ENCODE measurements at regions not wholly inside any gene's neighbourhood (a gene's known extent, or its start where the extent isn't known, plus 50 kb on each side); places are given as distances from the start of the nearest gene placed in this dataset.
"Not testable (repeated sequence)": the region's sequence is repeated elsewhere in the genome, so short reads cannot be mapped to it uniquely, and the experiment has no call there.

DNA sequence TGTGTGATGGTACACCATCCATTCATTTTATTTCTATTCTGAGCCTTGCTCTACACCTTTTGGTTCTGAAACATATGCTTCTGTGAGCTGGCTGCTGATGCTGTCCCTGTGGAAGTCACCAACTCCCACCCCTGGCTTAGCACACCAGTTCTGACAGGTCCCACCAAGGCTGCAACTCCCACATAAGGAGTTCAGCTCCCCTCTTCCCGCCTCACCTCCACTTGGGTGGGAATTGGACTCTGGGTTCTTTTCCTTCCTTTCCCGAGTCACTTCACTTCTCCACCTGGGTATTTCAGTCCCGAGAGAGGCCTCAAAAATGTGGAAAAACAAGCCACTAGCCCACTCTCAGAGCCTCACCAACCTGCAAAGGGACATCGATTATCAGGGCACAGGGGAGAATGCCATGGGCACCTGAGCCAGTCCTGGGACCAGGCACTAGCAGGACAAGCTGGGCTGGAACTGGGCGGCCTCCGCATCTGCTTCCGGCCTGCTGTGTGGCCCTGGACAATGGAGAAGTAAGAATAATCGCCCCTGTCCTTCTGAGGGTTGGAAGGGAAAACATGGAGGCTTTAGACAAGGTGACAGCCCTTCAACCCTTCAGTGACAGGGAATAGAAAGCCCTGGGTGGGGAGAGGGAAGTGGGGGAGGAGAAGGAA is 80.1 kb downstream of the IGLL1 start:
- TF ChIP-seq, protein P1, sequence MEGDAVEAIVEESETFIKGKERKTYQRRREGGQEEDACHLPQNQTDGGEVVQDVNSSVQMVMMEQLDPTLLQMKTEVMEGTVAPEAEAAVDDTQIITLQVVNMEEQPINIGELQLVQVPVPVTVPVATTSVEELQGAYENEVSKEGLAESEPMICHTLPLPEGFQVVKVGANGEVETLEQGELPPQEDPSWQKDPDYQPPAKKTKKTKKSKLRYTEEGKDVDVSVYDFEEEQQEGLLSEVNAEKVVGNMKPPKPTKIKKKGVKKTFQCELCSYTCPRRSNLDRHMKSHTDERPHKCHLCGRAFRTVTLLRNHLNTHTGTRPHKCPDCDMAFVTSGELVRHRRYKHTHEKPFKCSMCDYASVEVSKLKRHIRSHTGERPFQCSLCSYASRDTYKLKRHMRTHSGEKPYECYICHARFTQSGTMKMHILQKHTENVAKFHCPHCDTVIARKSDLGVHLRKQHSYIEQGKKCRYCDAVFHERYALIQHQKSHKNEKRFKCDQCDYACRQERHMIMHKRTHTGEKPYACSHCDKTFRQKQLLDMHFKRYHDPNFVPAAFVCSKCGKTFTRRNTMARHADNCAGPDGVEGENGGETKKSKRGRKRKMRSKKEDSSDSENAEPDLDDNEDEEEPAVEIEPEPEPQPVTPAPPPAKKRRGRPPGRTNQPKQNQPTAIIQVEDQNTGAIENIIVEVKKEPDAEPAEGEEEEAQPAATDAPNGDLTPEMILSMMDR (IDR thresholded peaks at IDR 0.05; ENCODE audit: extremely low read depth, missing control alignments): no peak
- DNase-seq (ENCODE audit: low spot score): no peak

DNA sequence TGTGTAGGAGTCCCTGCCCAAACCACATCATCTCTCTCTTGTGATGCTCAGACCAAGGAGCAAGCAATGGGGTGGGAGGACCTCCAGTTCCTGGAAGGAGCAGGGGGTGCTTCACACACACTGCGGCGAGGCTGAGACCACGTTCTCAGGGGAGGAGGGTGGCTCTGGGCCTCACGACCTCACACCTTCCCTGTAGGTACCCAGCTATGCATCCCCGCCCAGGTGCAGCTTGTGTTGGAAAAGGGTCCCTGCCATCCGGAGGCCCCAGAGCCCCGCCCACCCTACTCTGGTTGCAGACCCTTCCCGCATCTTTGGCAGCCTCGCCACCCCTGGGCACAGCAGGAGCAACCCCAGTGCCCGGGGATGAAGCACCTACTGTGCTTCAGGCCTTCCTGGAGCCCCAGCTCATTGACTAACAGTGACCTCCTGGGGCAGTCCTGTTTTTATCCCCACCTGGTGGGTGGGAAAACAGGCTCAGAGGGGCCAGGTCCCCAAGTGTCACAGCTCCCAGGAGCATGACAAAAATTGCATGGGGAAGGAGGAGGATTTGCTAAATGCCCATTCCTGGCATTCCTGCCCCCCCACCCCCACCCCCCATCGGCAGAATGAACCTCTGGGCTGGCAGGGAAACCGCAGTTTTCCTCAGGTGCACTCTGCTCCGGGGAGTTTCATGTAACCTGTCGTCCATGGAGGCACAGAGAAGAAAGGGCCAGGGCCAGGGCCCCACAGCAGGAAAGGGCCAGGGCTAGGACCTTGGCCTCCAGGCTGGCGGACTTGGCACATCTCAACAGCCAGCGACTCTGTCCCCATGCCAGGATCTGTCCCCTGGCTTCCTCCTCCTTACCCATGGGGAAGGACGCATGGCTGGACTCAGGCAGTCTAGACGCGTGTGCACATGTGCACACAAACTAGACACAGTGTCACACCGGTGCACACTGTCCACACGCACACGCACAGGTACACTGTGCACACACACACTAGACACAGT is 81.0 kb downstream of the IGLL1 start:
- TF ChIP-seq, protein P1 (IDR thresholded peaks at IDR 0.05; ENCODE audit: extremely low read depth, missing control alignments): no peak
- no peak for DNase-seq (ENCODE audit: low spot score)

DNA sequence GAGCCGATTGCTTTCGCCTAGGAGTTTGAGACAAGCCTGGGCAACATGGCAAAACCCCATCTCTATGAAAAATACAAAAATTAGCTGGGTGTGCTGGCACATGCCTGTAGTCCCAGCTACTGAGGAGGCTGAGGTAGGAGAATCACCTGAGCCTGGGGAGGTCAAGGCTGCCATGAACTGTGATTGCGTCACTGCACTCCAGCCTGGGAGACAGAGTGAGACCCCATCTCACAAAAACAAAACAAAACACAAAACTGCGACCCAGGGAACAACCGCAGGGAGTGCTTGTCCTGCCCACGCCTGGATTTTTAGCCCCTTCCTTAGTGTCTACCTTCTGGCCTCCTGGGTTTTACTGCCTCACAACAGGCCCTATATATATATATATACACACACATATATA is 82.2 kb downstream of the IGLL1 start:
- not testable (repeated sequence) for DNase-seq (ENCODE audit: low spot score)

DNA sequence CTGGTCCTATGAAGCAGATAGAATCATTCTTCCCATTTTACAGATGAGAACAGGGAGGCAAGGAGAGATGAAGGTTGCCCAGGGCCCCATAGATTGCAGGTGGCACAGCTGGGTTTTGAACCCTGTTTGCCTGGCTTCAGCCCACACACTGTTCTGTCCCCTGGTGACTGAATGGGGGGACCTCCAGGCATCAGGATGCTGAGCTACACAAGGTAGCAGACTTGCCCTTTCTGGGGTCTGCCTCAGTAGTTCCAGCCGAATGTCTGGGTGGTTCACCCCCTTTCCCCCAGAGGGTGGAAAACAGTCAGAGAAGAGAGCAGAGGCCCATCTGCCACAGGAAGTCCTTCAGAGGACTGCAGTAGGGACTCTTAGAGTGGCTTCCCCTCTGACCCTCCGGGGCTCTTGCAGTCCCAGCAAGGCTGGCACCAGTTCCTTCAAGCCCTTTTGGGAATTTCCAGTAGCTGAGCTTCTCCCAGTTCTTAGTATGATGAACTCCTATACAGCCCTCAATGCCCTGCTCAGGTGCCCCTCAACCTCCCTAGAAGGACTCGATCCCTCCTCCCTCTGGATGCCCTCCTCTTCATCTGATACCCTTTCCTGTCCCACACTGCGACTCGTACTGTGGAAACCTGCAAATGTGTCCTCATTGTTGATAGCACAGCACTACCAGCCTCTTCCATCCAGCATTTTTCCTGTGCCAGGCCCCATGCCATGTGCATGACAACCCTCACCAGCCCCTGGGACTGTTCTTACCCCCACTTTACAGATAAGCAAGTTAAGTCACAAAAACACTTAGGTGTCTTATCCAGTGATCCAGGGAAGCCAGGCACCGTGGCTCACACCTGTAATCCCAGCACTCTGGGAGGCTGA is 82.8 kb downstream of the IGLL1 start:
- no peak for DNase-seq (ENCODE audit: low spot score)
- TF ChIP-seq, protein P1 (IDR thresholded peaks at IDR 0.05; ENCODE audit: extremely low read depth, missing control alignments): no peak

DNA sequence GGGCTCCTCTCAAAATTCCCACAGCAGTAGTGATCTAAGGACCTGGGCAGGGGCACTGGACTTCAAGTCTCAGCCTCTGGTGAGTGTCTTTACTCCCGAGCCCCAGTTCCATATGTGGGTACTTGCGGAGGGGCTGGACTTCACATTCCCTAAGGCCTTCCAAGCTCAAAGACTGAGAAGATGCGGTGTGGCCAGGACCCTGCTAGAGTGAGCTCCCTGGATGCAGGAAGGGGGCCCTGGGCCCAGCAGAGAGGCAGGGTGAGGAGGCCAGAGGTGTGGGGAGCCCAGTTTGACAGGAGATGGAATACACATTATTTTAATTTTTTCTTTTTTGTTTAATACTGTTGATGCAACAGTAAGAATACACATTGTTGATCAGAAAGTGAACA is 83.7 kb downstream of the IGLL1 start:
- DNase-seq (ENCODE audit: low spot score): no peak
- TF ChIP-seq, protein P1 (IDR thresholded peaks at IDR 0.05; ENCODE audit: extremely low read depth, missing control alignments): no peak

DNA sequence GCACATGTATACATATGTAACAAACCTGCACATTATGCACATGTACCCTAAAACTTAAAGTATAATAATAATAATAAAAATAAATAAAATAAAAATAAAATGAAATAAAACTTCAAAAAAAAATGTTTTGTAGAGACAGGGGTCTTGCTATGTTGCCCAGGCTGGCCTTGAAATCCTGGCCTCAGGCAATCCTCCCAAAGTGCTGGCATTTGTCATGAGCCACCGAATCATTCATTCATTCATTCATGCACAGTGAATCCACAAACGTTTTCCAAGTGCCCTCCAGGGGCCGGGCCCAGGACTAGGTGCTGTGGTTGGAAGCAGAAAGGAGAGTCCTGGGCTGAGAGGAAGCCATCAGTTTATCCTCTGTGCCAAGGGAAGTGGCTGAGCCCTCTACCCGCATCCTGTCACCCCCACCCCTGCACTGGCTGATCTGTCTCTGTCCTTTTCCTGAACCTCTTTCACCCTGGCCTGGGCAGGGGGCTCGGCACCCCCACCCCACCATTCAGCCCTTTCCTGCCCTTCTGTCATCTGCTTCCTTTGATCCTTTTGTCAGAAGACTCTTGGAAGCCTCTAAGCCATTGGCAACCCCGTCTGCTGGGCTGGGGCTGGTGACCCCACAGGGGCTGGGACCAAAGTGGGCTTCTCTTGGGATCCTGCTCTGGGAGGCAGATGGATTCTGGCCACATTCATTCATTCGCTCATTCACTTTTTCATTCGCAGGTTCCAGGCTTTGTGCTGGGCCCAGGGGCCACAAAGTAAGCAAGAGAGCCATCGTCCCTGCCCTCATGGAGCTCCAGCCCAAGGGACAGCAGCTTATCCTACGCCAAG is 84.3 kb downstream of the IGLL1 start:
- no peak for DNase-seq (ENCODE audit: low spot score)
- TF ChIP-seq, protein P1 (IDR thresholded peaks at IDR 0.05; ENCODE audit: extremely low read depth, missing control alignments): no peak

DNA sequence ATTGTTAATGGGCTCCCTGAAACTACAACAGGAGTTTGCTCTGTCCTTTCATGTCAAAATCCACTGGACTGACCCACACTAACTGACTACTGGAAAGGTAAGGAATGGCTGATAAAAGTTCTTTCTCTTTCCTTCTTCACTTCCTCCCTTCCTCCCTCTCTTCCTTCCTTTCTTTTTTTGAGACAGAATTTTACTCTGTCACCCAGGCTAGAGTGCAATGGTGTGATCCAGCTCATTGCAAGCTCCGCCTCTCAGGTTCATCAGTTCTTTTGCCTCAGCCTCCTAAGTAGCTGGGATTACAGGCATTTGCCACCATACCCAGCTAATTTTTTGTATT is 85.2 kb downstream of the IGLL1 start:
- no peak for DNase-seq (ENCODE audit: low spot score)
- TF ChIP-seq, protein P1 (IDR thresholded peaks at IDR 0.05; ENCODE audit: extremely low read depth, missing control alignments): no peak
